Stimulated activated effector memory CD8-positive, alpha-beta T cell treated with anti-CD3 and anti-CD28 coated beads, Interleukin-12 subunit alpha, Interleukin-12 subunit beta, amount 100 ng/mL, for 72 hours (primary cell): ENCODE measurements at regions not wholly inside any gene's neighbourhood (a gene's known extent, or its start where the extent isn't known, plus 50 kb on each side); places are given as distances from the start of the nearest gene placed in this dataset.

ENCODE experiments used
- ATAC-seq: fragments of 150-1000 bp; cut with Tn5 transposase; 2 replicates; pipeline ENCODE4 v1.10.0; 2021
- DNase-seq, 2 donors: peaks; one replicate each; pipeline ENCODE4 v3.0.0; 2021 to 2022; ENCODE audit warnings: low spot score in 2 of 2
- H3K27ac Mint-ChIP-seq: one replicate; pipeline ENCODE4 v1.8.0; 2022; ENCODE audit warnings: mild to moderate bottlenecking, mixed read lengths
- H3K36me3 Mint-ChIP-seq: one replicate; pipeline ENCODE4 v1.8.0; 2022; ENCODE audit warnings: mild to moderate bottlenecking, mixed read lengths
- H3K4me1 Mint-ChIP-seq: one replicate; pipeline ENCODE4 v1.8.0; 2022; ENCODE audit warnings: mixed read lengths
- H3K4me3 Mint-ChIP-seq: one replicate; pipeline ENCODE4 v1.8.0; 2022; ENCODE audit warnings: mild to moderate bottlenecking, mixed read lengths
- H3K9me3 Mint-ChIP-seq: one replicate; pipeline ENCODE4 v1.8.0; 2022; ENCODE audit warnings: mixed read lengths

DNA sequence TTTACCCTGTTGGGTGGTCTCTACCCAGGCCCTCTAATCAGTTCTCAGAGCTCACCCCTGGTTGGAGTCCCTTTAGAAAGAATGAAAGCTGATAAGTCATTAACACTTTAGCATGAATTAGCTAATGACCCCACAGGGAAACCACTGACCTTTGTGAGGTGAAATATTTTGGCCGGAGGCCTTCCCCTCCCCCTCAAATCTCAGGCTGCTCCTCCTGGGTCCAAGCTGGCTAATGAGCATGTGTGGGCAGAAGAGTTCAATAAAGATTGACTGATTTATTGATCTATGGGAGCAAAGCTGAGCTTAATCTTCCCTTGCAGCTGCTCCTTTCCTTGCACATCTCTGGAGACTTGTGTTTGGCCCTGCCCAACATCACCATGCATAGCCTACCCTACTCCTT, 78.8 kb upstream of the CCDC85A start:
- DNase-seq: no peak
- no peaks in the 10 kb centered on the region for H3K4me1 Mint-ChIP-seq
- H3K27ac Mint-ChIP-seq: no peak overlapping the region
- H3K9me3 Mint-ChIP-seq: peaks cover 8% of the 10 kb centered on the region
- no peaks in the 10 kb centered on the region for H3K36me3 Mint-ChIP-seq
- no peak for ATAC-seq
- no peak overlapping the region for H3K4me3 Mint-ChIP-seq

DNA sequence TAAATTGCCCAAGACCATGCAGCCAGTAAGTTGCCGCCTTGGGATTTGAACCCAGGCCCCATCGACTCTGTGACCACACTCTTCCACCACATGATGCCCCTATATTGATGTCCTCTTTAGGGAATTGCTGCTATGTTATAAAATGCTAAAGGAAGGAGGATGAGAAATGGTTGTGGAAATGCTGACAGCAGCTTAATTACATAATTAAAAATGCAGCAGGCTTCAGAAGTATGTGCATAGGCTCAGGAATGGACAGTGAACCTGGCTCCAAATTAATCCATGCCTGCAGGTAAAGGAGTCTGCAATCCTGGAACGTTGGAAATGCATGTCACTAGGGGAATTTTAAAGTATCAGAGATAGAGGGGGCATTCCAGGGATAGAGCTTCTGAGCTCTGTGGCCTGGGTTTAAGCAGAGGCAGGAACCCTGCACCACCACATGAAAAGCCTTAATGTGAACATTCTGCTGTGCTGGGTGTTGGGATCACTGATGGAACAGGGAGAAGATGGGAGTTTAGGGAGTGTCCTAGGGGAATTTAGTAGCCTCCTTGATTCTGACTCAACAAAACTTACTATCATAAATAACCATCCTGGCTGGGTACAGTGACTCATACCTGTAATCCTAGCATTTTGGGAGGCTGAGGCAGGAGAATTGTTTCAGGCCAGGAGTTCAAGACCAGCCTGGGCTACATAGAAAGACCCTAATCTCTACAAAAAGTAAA, 76.1 kb upstream of the CCDC85A start:
- Mint-ChIP-seq H3K36me3 (no peaks in the 10 kb centered on the region), H3K4me1 (no peaks in the 10 kb centered on the region), H3K4me3 (no peak overlapping the region), H3K27ac (no peak overlapping the region), H3K9me3 (peaks cover 14% of the 10 kb centered on the region)
- ATAC-seq: no peak
- no peak for DNase-seq

DNA sequence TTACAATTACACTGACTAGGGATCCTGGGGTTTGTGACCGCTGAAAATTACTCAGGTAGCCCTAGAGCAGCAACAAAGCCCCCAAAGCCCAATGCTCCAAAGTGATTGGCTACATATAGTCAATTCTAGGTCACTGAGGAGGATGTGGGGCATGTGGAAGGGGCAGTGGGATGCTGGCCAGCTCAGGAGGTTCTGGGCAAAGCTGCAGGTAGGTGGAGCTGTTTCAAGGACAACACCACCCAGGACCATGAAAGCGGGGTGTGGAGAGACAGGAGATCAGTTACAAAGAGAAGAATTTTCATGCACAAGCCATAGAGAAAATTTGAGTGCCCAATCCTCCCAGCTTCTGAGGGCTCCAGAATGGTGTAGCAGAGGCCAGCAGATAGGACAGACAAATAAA, 75.0 kb upstream of the CCDC85A start:
- ATAC-seq: peak; percentile 9
- H3K36me3 Mint-ChIP-seq: no peaks in the 10 kb centered on the region

DNA sequence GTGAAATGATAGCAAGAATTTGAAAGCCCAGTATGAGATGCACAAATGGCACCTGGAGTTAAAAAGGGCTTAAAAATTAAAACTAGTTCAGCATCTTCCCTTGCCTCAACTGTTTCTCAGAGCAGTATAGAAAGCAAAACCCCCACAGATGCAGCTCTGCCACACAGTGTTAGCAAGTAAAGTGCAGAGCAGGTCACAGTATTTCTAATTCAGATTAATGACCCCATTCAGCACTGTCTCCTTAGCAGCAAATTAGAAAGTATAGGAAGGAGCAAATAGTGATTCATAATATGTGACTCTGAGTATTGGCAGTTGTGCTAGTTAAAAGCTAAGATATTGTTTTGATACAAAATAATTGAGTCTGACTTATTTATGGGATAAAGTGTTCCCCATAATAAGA, 73.8 kb upstream of the CCDC85A start:
- ATAC-seq (no peak), DNase-seq (no peak)
- Mint-ChIP-seq H3K4me3 (no peak overlapping the region), H3K36me3 (no peaks in the 10 kb centered on the region), H3K27ac (no peak overlapping the region), H3K9me3 (peaks cover 8% of the 10 kb centered on the region), H3K4me1 (no peaks in the 10 kb centered on the region)

More for the DNA sequence above, 75.0 kb upstream of the CCDC85A start:
- Mint-ChIP-seq H3K9me3 (peaks cover 12% of the 10 kb centered on the region), H3K4me3 (no peak overlapping the region), H3K27ac (no peak overlapping the region), H3K4me1 (no peaks in the 10 kb centered on the region)
- DNase-seq: no peak

DNA sequence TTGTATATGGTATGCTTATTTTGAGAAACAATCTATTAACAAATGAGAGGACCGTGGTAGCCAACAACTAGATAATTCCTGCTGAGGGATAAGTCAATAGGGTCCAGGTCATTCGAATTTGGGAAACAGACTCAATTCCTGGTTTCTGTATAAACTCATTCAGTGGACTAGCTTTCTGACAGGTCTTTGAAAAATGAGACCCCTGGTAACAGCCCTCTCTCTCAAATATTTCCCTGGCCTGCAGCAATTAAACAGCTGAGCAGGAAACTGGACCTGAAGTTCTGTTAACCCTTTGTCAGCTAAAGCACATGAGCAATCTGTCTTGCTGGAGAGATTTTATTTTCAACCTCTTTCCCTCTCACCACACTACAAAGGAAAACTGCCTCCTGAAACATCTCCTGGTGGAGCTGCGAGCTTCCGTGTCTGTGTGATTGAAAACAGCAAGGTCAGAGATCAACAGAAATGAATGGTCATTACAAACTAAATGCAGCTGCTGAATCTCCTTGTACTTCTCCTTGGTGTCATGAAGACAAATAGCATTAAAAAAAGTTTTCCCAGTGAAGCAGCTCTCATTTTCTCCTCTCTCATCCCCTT, 70.3 kb upstream of the CCDC85A start:
- Mint-ChIP-seq H3K4me3 (no peak overlapping the region), H3K36me3 (no peaks in the 10 kb centered on the region), H3K4me1 (no peaks in the 10 kb centered on the region), H3K9me3 (peaks cover 6% of the 10 kb centered on the region), H3K27ac (no peak overlapping the region)
- ATAC-seq (no peak), DNase-seq (no peak)

DNA sequence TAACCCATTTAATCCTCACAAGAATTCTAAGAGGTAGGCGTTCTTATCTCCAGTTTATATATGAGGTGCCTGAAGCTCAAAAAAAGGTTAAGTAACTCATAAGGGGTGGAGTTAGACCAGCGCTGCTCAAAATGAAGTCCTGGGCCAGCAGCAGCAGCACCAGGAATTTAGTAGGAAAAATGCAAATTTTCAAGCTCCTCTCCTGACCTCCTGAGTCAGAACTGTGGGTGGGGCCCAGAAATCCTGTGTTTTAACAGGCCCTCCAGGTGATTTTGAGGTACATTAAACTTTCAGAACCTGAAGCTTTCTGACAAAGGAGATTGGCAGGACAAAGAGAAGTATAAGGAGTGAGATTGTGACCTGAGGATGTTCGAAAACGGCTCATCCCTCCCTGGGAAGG, 66.0 kb upstream of the CCDC85A start:
- Mint-ChIP-seq H3K36me3 (no peaks in the 10 kb centered on the region), H3K27ac (no peak overlapping the region), H3K4me1 (no peaks in the 10 kb centered on the region), H3K4me3 (no peak overlapping the region), H3K9me3 (no peaks in the 10 kb centered on the region)
- ATAC-seq (no peak), DNase-seq (no peak)

DNA sequence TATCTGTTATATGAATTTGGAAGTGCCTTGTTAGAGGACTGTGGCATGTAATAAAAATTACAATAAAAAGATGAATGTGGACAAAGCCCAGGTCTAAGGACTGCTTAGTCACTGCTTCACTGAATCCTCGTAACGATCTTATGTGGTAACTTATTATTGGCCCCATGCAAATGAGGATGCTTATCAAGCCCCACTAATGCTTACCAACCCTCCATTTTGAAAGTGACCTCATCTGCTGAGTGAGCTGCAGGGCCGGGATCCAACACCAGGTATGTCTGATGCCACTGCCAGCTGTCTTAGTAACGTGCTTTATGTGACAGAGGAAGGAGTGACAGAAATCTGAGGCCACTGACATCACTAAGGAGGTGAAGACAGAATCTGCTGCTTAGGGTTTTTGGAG, 65.3 kb upstream of the CCDC85A start:
- no peaks in the 10 kb centered on the region for H3K9me3 Mint-ChIP-seq
- ATAC-seq (no peak), DNase-seq (no peak)
- no peak overlapping the region for H3K4me3 Mint-ChIP-seq
- no peaks in the 10 kb centered on the region for H3K36me3 Mint-ChIP-seq
- H3K4me1 Mint-ChIP-seq: no peaks in the 10 kb centered on the region
- no peak overlapping the region for H3K27ac Mint-ChIP-seq

DNA sequence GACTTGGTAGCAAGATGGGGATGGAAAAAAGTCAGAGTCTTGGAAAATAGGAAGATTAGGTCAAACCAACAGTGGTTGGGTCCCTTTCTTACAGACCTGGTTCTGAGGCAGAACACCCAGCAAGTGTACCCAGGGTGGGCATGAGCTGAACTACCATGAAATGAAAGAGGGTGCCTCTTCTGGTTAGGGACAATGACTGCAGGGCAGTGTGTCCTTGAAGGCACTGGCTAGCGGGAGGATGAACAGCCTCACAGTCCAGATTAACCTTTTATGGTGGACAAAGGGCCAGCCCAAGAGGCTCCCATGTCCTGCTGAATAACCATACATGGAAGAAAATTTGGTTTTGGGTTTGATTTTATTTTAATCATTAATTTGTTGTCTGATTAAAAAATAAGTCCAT, 61.8 kb upstream of the CCDC85A start:
- Mint-ChIP-seq H3K36me3 (no peaks in the 10 kb centered on the region), H3K4me3 (no peak overlapping the region), H3K4me1 (no peaks in the 10 kb centered on the region), H3K27ac (no peak overlapping the region), H3K9me3 (no peaks in the 10 kb centered on the region)
- DNase-seq (no peak), ATAC-seq (peak; percentile 36)

DNA sequence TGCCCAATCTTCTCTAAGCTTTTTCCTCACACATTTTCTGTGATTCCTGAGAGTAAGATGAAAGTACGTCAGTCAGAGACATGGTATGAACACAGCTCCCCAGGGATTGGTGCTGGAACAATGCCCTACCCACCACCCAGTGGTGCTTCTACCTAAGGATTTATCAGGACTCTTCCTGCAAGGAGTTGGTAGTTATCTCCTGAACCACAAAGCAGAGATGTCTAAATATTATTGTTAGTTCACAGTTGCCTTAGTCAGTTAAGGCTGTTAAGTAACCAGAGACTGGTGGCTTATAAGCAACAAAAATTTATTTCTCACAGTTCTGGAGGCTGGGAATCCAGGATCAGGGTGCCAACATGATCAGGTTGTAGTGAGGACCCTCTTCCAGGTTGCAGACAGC, 60.3 kb upstream of the CCDC85A start:
- Mint-ChIP-seq H3K9me3 (no peaks in the 10 kb centered on the region), H3K4me1 (no peaks in the 10 kb centered on the region)
- no peak for DNase-seq

DNA sequence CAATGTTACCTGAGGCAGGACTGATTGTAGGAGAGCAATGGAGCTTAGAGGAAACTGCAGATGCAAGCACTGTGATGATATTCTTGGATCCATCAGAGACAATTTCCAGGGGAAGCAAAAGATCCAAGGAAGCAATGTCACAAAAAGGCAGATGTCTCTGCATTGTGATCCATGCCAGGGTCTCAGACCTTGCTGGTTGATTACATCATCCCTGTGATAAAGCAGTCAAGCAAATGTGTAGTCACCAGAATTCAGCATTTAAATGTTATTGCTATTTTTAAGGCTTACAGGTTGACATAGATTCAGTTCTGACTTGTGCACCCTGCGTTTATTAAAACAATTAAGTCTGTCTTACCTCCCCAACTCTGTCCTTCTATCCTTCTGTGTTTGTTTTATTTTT, 56.8 kb upstream of the CCDC85A start:
- DNase-seq (no peak), ATAC-seq (no peak)
- no peaks in the 10 kb centered on the region for H3K4me1 Mint-ChIP-seq
- H3K9me3 Mint-ChIP-seq: no peaks in the 10 kb centered on the region
- H3K4me3 Mint-ChIP-seq: no peak overlapping the region
- no peaks in the 10 kb centered on the region for H3K36me3 Mint-ChIP-seq
- no peak overlapping the region for H3K27ac Mint-ChIP-seq

More for the DNA sequence above, 60.3 kb upstream of the CCDC85A start:
- no peak overlapping the region for H3K4me3 Mint-ChIP-seq
- no peak for ATAC-seq
- H3K36me3 Mint-ChIP-seq: no peaks in the 10 kb centered on the region
- no peak overlapping the region for H3K27ac Mint-ChIP-seq

DNA sequence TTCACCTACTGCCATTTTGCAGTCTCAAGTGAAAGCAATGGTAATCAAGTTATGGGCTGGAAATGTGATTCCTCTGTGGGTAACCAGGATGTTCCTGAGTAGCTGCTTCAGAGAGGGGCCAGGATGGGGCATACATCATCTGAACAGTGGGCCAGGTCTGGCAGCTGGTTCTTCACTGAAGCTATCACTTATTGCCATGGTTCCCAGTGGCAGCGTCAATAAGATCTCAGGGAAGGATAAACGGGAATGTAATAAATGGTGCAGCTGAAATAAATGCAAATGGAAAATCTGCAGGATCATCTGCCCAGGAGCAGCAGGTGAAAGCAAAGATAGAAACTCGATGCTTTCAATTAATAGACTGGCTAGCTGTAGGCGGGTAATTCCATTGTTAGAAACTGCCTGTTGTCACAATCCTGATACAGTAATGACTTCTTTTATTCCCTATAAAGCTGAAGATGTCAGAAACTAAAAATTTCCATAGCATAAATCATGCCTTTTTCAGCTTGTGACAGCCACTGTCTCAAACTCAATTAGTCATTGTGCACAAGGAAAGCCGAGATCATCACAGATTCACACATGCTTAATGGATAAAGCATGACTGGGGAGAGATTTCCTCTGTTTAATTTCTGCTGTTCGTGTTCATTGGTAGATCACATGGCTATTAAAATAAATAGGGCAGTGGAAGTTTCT, 56.2 kb upstream of the CCDC85A start:
- DNase-seq: no peak
- H3K4me1 Mint-ChIP-seq: no peaks in the 10 kb centered on the region
- no peak overlapping the region for H3K4me3 Mint-ChIP-seq
- H3K27ac Mint-ChIP-seq: no peak overlapping the region
- no peaks in the 10 kb centered on the region for H3K9me3 Mint-ChIP-seq
- no peak for ATAC-seq
- H3K36me3 Mint-ChIP-seq: no peaks in the 10 kb centered on the region

DNA sequence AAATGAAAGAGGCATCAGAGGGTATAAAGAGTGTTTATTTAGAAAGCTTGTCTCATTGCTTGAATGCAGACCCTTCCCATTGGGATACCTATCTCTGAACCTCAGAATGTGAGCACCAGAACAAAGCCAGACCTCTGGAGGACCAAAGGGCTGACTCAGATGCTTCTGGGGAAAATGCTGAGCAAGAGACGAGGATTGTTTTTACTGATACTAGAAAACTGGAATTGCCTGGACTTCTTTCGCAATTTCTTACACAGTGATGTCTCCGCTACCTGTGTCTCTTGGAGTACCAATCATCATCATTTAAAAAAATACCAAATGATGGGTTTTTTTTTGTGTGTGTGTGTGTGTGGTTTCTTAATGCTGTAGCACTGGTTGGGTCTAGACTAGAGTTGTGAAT, 55.6 kb upstream of the CCDC85A start:
- H3K27ac Mint-ChIP-seq: no peak overlapping the region
- DNase-seq (no peak), ATAC-seq (no peak)
- no peaks in the 10 kb centered on the region for H3K36me3 Mint-ChIP-seq
- H3K9me3 Mint-ChIP-seq: no peaks in the 10 kb centered on the region
- no peak overlapping the region for H3K4me3 Mint-ChIP-seq
- no peaks in the 10 kb centered on the region for H3K4me1 Mint-ChIP-seq

DNA sequence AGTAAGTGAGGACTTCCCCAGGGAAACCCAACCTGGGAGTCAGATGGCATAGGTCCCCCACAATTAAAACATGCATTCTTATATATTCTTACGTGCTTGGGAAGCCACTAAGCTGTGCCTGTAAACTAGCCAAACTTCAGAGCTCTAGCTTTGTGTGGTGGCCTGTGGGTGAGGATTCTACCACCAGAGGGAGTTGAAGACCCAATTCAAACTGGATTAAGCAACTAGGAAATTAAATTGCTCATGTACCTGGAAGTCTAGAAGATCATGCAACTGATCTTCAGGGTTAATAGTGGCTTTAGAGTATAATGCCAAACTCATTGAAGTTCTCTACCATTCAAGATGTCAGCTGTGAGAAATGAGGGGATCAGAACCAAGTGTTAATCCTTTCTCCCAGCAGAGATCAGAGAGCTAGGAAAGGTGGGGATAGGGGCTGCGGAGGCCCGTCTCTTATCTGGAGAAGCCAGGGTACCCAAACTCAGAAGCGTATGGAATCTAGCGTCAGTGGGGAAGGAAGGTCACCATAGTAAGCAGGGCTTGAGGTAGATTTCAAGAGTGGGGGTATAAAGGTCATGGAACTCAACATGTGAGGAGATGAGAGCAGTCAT, 53.2 kb upstream of the CCDC85A start:
- ATAC-seq: peak; percentile 11
- no peaks in the 10 kb centered on the region for H3K36me3 Mint-ChIP-seq
- no peaks in the 10 kb centered on the region for H3K9me3 Mint-ChIP-seq
- no peak overlapping the region for H3K27ac Mint-ChIP-seq
- DNase-seq: no peak
- no peak overlapping the region for H3K4me3 Mint-ChIP-seq
- no peaks in the 10 kb centered on the region for H3K4me1 Mint-ChIP-seq

DNA sequence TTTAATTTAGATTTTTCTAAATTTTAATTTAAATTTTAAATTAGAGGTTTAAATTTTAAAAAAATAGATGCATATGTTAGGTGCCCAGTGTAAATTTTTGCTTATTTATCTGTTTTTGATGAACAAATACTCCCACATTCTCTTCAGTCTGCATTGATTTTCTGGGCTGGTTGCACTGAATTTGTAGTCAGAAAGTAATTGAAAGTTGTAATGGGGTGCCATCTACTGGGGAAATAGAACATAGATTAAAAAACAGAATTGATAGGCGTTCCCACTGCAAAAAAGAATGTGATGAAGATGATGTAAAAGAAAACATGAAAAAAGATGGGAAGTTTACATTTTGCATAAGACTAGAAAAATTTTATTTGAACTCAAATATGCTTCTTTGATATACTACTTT, 51.7 kb upstream of the CCDC85A start:
- ATAC-seq (no peak), DNase-seq (no peak)
- no peaks in the 10 kb centered on the region for H3K9me3 Mint-ChIP-seq
- H3K36me3 Mint-ChIP-seq: no peaks in the 10 kb centered on the region
- no peaks in the 10 kb centered on the region for H3K4me1 Mint-ChIP-seq
- no peak overlapping the region for H3K27ac Mint-ChIP-seq
- H3K4me3 Mint-ChIP-seq: no peak overlapping the region

DNA sequence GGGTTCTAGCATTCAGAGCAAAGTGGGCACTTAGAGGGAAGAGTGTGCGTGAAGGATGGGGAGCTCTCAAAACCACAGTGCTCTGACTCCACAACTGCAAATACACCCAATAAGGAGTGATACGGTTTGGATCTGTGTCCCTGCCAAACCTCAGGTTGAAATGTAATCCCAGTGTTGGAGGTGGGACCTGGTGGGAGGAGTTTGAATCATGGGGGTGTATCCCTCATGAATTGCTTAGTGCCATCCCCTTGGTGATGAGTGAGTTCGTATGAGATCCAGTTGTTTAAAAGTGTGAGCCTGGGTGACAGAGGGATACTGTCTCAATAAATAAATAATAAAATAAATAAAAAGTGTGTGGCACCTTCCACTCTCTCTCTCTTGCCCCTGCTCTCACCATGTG, 50.3 kb upstream of the CCDC85A start:
- H3K27ac Mint-ChIP-seq: no peak overlapping the region
- H3K36me3 Mint-ChIP-seq: no peaks in the 10 kb centered on the region
- no peaks in the 10 kb centered on the region for H3K4me1 Mint-ChIP-seq
- no peak for DNase-seq
- no peak overlapping the region for H3K4me3 Mint-ChIP-seq
- H3K9me3 Mint-ChIP-seq: no peaks in the 10 kb centered on the region
- no peak for ATAC-seq
